Hepatocyte (in vitro differentiated cells): ENCODE measurements at regions not wholly inside any gene's neighbourhood (a gene's known extent, or its start where the extent isn't known, plus 50 kb on each side); places are given as distances from the start of the nearest gene placed in this dataset.

Experiments
- EZH2phosphoT487 ChIP-seq: fragments of 200-600 bp; sonication (generic); IDR thresholded peaks from one replicate; pipeline ENCODE4 v1.6.1; 2018; ENCODE audit warnings: antibody characterized with exemption, mild to moderate bottlenecking, low read depth, moderate library complexity; ENCODE audit not compliant: unreplicated experiment, severe bottlenecking
- TF ChIP-seq, protein P1 (sequence below): fragments of 200-600 bp; sonication (generic); IDR thresholded peaks from 2 replicates; pipeline ENCODE4 v1.5.1; 2016; ENCODE audit warnings: antibody characterized with exemption, mild to moderate bottlenecking; ENCODE audit not compliant: poor library complexity

- TF ChIP-seq EZH2phosphoT487: no peak
- TF ChIP-seq, protein P1, sequence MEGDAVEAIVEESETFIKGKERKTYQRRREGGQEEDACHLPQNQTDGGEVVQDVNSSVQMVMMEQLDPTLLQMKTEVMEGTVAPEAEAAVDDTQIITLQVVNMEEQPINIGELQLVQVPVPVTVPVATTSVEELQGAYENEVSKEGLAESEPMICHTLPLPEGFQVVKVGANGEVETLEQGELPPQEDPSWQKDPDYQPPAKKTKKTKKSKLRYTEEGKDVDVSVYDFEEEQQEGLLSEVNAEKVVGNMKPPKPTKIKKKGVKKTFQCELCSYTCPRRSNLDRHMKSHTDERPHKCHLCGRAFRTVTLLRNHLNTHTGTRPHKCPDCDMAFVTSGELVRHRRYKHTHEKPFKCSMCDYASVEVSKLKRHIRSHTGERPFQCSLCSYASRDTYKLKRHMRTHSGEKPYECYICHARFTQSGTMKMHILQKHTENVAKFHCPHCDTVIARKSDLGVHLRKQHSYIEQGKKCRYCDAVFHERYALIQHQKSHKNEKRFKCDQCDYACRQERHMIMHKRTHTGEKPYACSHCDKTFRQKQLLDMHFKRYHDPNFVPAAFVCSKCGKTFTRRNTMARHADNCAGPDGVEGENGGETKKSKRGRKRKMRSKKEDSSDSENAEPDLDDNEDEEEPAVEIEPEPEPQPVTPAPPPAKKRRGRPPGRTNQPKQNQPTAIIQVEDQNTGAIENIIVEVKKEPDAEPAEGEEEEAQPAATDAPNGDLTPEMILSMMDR: no peak
These were observed 162.2 kb upstream of the SV2C start for GRCh38 chr5:75921011-75921410.
